GM12891 (cell line): ENCODE measurements at regions not wholly inside any gene's neighbourhood (a gene's known extent, or its start where the extent isn't known, plus 50 kb on each side); places are given as distances from the start of the nearest gene placed in this dataset.

Source experiments
- PAX5 ChIP-seq: IDR thresholded peaks from 2 replicates; pipeline ENCODE4 v1.6.1; 2011; ENCODE audit warnings: low read length, moderate library complexity, mild to moderate bottlenecking; ENCODE audit not compliant: insufficient read depth, severe bottlenecking
- POLR2A ChIP-seq: IDR thresholded peaks from 2 replicates; pipeline ENCODE4 v1.6.1; 2011; ENCODE audit warnings: low read depth, low read length, control low read depth
- POLR2AphosphoS5 ChIP-seq: IDR thresholded peaks from 2 replicates; pipeline ENCODE4 v1.6.1; 2011; ENCODE audit warnings: low read depth, low read length, control low read depth

DNA sequence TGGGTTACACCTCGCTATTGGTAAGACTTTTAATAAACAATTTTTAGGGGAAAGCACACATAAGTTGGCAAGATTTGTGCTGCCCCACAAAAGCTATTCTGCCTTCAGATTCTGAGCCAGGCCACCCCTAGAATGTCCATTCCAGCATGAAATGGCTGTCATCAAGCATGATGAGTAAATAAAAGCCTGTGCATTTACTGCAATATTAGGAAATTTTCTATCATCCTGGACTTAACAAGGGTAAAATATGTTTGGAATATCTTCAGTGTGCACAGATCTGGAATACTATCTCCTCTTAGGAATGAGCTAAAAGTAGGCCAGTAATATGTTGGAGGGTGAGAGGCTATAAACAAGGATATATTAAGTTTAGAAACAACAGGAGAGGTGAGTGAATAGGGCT is 510.9 kb downstream of the ANKRD50 start:
- TF ChIP-seq POLR2AphosphoS5 (no peak), POLR2A (no peak), PAX5 (no peak)
